GM12864 (cell line): ENCODE measurements at regions not wholly inside any gene's neighbourhood (a gene's known extent, or its start where the extent isn't known, plus 50 kb on each side); places are given as distances from the start of the nearest gene placed in this dataset.
A peak's percentile ranks its signal among the peaks of the same experiment; 100 is the strongest.

Experiments used
- DNase-seq: peaks from one replicate; pipeline ENCODE4 v3.0.0-alpha.2; 2011; ENCODE audit warnings: low read depth
- H3K4me3 ChIP-seq: 2 replicates; pipeline ENCODE4 v1.5.1; 2011; ENCODE audit warnings: mild to moderate bottlenecking, low read depth, low read length, control low read depth
- TF ChIP-seq, protein P1 (sequence below): IDR thresholded peaks from 2 replicates; pipeline ENCODE4 v1.5.1; 2011; ENCODE audit warnings: low read depth, mild to moderate bottlenecking, moderate library complexity, low read length, control low read depth, inconsistent platforms; ENCODE audit errors: missing control alignments

DNA sequence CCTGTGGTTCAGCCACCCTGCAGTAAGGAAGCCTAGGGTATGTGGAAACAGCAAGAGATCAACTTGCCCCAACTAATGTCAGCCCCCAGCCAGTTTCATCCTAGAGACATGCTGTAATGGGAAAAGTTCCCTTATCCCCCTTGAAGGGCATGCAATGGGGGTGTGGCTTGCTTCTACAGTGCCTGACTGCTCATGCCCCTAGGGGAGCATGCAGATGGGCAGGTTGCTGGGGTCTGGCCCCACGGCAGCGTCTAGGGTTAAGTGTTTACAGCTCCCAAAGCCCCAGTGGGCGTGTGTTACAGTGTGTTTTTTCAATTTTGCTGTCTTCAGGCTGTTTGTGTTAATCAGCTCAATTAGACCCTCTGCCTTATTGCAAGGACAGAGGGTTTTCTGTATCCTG, 1105.9 kb downstream of the AMY1C start:
- no peak for DNase-seq
- TF ChIP-seq, protein P1, sequence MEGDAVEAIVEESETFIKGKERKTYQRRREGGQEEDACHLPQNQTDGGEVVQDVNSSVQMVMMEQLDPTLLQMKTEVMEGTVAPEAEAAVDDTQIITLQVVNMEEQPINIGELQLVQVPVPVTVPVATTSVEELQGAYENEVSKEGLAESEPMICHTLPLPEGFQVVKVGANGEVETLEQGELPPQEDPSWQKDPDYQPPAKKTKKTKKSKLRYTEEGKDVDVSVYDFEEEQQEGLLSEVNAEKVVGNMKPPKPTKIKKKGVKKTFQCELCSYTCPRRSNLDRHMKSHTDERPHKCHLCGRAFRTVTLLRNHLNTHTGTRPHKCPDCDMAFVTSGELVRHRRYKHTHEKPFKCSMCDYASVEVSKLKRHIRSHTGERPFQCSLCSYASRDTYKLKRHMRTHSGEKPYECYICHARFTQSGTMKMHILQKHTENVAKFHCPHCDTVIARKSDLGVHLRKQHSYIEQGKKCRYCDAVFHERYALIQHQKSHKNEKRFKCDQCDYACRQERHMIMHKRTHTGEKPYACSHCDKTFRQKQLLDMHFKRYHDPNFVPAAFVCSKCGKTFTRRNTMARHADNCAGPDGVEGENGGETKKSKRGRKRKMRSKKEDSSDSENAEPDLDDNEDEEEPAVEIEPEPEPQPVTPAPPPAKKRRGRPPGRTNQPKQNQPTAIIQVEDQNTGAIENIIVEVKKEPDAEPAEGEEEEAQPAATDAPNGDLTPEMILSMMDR, result no peak
- no peak overlapping the region for H3K4me3 ChIP-seq

DNA sequence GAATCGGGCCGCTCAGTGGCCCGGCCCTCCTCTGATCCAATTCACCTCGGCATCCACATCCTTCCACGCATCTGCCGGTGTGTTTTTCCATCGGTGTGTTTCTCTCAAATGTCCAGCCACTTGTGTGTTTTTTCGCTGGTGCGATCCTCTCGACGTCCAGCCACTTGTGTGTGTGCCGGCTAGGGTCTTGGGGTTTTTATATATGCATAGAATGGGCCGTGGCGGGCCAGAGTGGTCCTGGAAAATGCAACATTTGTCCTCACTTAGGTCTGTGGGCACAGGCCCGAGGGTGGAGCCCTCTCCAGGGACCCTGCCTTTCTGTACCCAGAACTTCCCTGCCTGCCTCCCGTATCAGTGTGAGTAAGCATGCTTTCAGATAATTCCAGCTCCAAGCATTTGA, 1106.4 kb downstream of the AMY1C start:
- TF ChIP-seq, protein P1, result no peak
- H3K4me3 ChIP-seq, result no peak overlapping the region
- DNase-seq, result no peak

DNA sequence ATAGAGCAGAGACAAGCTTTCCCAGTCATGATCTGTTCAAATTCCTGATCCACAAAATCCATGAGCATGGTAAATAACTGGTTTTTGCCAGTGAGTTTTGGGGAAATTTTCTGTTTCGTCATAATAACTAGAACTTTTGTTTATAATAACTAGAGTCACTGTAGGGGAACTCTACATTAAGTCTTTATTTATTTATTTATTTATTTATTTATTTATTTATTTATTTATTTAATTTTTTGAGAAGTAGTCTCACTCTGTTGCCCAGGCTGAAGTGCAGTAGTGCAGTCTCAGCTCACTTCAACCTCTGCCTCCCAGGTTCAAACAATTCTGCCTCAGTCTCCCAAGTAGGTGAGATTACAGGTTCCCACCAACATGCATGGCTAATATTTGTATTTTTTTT, 1106.8 kb downstream of the AMY1C start:
- DNase-seq, result no peak
- no peak overlapping the region for H3K4me3 ChIP-seq
- TF ChIP-seq, protein P1, result no peak

DNA sequence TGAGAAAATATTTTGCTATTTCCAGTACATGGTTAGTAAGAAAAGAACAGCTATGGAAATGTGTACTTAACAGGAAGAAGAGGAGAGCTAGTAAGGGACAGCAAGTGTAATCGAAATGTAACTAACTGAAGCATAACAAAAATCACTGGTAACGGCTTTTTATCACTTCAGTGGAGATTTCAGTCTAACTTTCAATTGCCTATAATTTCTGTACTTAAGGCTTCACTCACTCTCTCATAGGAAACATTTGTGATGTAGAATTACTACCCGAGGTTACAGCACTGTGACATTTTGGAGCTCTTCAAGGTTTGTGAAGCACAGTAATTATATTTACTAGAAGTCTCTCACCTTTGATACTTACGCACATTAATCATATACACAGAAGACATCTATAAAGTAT, 1119.1 kb downstream of the AMY1C start:
- no peak for DNase-seq
- H3K4me3 ChIP-seq, result no peak overlapping the region
- TF ChIP-seq, protein P1, result no peak

DNA sequence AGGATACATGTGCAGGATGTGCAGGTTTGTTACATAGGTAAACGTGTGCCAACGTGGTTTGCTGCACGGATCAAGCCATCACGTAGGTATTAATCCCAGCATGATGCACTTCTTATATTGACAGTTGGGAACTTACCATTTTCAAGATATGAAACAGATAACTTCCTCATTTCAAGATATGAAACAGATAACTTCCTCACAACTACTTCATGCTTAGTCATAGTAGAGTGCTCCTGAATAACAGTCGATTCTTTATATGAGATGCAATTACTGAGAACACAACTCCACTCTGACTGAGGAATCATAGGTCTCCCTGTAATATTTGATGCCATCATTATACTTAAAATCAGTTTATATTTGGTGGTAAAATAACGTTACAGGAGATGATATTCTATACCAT, 1124.3 kb downstream of the AMY1C start:
- H3K4me3 ChIP-seq, result no peak overlapping the region
- TF ChIP-seq, protein P1, result no peak
- DNase-seq, result no peak

DNA sequence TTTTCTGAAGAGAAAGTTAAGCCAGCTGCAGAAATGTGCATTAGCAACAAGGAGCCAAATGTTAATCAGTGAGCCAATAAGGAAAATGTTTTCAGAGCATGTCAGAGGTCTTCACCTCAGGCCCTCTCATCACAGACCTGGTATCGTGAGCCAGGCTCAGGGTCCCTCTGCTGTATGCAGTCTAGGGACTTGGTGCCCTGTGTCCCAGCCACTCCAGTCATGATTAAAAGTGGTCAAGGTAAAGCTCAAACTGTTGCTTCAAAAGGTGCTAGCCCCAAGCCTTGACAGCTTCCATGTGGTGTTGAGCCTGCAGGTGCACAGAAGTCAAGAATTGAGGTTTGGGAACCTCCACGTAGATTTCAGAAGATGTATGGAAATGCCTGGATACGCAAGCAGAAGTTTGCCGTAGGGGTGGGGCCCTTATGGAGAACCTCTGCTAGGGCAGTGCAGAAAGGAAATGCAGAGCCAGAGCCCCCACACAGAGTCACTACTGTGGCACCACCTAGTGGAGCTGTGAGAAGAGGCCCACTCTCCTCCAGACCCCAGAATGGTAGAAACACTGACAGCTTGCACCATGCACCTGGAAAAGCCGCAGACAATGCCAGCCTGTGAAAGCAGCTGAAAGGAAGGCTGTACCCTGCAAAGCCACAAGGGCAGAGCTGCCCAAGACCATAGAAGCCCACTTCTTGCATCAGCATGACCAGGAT, 1128.7 kb downstream of the AMY1C start:
- H3K4me3 ChIP-seq, result no peak overlapping the region
- TF ChIP-seq, protein P1, result peak; percentile 45
- no peak for DNase-seq

DNA sequence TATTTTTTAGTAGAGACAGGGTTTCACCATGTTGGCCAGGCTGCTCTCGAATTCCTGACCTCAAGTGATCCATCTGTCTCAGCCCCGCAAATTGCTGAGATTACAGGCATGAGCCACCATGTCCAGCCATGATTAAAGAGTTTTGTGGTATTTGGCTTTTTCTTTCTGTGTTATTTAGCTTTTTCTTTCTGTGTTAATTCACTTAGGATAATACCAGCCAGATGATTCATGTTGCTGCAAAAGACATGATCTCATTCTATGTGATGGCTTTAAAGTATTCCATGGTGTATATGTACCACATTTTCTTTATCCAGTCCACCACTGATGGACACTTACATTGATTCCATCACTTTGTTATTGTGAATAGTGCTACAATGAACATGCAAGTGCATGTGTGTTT, 1135.2 kb downstream of the AMY1C start:
- DNase-seq, result no peak
- no peak overlapping the region for H3K4me3 ChIP-seq
- TF ChIP-seq, protein P1, result no peak
